HepG2 (cell line): ENCODE measurements at regions not wholly inside any gene's neighbourhood (a gene's known extent, or its start where the extent isn't known, plus 50 kb on each side); places are given as distances from the start of the nearest gene placed in this dataset.
A peak's percentile ranks its signal among the peaks of the same experiment; 100 is the strongest.

Source experiments
- ERF ChIP-seq: IDR thresholded peaks from 2 replicates; pipeline ENCODE4 v1.6.1; 2018; ENCODE audit warnings: missing biosample characterization, missing genetic modification reagents
- SMC3 ChIP-seq: IDR thresholded peaks from 2 replicates; pipeline ENCODE4 v1.6.1; 2011; ENCODE audit warnings: low read length, improper control_type of control experiment
- ZNF276 ChIP-seq: sonication (generic); formaldehyde crosslinking; IDR thresholded peaks from 2 replicates; pipeline ENCODE4 v1.4.0; 2020; ENCODE audit warnings: mild to moderate bottlenecking, low read depth, missing genetic modification reagents
- ZNF687 ChIP-seq: sonication (generic); formaldehyde crosslinking; IDR thresholded peaks from 2 replicates; pipeline ENCODE4 v1.5.1; 2020; ENCODE audit warnings: mild to moderate bottlenecking, missing genetic modification reagents, moderate library complexity
- TF ChIP-seq, protein P1 (sequence below): sonication (generic); formaldehyde crosslinking; IDR thresholded peaks from 2 replicates; pipeline ENCODE4 v1.4.0; 2020; ENCODE audit warnings: missing genetic modification reagents, borderline replicate concordance
- TF ChIP-seq, protein P2 (sequence below): sonication (generic); formaldehyde crosslinking; IDR thresholded peaks from 2 replicates; pipeline ENCODE4 v1.4.0; 2020; ENCODE audit warnings: missing genetic modification reagents, borderline replicate concordance
- TF ChIP-seq, protein P3 (sequence below): sonication (generic); formaldehyde crosslinking; IDR thresholded peaks from 2 replicates; pipeline ENCODE4 v1.5.0; 2020; ENCODE audit warnings: mild to moderate bottlenecking, missing genetic modification reagents, borderline replicate concordance

- peak; percentile 47; the same call in 1 of the 2 replicates for TF ChIP-seq ERF
- TF ChIP-seq ZNF276 (CRISPR knock-in tag): no peak
- TF ChIP-seq, protein P1, sequence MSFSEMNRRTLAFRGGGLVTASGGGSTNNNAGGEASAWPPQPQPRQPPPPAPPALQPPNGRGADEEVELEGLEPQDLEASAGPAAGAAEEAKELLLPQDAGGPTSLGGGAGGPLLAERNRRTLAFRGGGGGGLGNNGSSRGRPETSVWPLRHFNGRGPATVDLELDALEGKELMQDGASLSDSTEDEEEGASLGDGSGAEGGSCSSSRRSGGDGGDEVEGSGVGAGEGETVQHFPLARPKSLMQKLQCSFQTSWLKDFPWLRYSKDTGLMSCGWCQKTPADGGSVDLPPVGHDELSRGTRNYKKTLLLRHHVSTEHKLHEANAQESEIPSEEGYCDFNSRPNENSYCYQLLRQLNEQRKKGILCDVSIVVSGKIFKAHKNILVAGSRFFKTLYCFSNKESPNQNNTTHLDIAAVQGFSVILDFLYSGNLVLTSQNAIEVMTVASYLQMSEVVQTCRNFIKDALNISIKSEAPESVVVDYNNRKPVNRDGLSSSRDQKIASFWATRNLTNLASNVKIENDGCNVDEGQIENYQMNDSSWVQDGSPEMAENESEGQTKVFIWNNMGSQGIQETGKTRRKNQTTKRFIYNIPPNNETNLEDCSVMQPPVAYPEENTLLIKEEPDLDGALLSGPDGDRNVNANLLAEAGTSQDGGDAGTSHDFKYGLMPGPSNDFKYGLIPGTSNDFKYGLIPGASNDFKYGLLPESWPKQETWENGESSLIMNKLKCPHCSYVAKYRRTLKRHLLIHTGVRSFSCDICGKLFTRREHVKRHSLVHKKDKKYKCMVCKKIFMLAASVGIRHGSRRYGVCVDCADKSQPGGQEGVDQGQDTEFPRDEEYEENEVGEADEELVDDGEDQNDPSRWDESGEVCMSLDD (CRISPR knock-in tag): no peak
- TF ChIP-seq, protein P2, sequence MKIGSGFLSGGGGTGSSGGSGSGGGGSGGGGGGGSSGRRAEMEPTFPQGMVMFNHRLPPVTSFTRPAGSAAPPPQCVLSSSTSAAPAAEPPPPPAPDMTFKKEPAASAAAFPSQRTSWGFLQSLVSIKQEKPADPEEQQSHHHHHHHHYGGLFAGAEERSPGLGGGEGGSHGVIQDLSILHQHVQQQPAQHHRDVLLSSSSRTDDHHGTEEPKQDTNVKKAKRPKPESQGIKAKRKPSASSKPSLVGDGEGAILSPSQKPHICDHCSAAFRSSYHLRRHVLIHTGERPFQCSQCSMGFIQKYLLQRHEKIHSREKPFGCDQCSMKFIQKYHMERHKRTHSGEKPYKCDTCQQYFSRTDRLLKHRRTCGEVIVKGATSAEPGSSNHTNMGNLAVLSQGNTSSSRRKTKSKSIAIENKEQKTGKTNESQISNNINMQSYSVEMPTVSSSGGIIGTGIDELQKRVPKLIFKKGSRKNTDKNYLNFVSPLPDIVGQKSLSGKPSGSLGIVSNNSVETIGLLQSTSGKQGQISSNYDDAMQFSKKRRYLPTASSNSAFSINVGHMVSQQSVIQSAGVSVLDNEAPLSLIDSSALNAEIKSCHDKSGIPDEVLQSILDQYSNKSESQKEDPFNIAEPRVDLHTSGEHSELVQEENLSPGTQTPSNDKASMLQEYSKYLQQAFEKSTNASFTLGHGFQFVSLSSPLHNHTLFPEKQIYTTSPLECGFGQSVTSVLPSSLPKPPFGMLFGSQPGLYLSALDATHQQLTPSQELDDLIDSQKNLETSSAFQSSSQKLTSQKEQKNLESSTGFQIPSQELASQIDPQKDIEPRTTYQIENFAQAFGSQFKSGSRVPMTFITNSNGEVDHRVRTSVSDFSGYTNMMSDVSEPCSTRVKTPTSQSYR (CRISPR knock-in tag): 0 out of 2 replicates have a peak, but pooled peaks have one; percentile 14
- TF ChIP-seq, protein P3, sequence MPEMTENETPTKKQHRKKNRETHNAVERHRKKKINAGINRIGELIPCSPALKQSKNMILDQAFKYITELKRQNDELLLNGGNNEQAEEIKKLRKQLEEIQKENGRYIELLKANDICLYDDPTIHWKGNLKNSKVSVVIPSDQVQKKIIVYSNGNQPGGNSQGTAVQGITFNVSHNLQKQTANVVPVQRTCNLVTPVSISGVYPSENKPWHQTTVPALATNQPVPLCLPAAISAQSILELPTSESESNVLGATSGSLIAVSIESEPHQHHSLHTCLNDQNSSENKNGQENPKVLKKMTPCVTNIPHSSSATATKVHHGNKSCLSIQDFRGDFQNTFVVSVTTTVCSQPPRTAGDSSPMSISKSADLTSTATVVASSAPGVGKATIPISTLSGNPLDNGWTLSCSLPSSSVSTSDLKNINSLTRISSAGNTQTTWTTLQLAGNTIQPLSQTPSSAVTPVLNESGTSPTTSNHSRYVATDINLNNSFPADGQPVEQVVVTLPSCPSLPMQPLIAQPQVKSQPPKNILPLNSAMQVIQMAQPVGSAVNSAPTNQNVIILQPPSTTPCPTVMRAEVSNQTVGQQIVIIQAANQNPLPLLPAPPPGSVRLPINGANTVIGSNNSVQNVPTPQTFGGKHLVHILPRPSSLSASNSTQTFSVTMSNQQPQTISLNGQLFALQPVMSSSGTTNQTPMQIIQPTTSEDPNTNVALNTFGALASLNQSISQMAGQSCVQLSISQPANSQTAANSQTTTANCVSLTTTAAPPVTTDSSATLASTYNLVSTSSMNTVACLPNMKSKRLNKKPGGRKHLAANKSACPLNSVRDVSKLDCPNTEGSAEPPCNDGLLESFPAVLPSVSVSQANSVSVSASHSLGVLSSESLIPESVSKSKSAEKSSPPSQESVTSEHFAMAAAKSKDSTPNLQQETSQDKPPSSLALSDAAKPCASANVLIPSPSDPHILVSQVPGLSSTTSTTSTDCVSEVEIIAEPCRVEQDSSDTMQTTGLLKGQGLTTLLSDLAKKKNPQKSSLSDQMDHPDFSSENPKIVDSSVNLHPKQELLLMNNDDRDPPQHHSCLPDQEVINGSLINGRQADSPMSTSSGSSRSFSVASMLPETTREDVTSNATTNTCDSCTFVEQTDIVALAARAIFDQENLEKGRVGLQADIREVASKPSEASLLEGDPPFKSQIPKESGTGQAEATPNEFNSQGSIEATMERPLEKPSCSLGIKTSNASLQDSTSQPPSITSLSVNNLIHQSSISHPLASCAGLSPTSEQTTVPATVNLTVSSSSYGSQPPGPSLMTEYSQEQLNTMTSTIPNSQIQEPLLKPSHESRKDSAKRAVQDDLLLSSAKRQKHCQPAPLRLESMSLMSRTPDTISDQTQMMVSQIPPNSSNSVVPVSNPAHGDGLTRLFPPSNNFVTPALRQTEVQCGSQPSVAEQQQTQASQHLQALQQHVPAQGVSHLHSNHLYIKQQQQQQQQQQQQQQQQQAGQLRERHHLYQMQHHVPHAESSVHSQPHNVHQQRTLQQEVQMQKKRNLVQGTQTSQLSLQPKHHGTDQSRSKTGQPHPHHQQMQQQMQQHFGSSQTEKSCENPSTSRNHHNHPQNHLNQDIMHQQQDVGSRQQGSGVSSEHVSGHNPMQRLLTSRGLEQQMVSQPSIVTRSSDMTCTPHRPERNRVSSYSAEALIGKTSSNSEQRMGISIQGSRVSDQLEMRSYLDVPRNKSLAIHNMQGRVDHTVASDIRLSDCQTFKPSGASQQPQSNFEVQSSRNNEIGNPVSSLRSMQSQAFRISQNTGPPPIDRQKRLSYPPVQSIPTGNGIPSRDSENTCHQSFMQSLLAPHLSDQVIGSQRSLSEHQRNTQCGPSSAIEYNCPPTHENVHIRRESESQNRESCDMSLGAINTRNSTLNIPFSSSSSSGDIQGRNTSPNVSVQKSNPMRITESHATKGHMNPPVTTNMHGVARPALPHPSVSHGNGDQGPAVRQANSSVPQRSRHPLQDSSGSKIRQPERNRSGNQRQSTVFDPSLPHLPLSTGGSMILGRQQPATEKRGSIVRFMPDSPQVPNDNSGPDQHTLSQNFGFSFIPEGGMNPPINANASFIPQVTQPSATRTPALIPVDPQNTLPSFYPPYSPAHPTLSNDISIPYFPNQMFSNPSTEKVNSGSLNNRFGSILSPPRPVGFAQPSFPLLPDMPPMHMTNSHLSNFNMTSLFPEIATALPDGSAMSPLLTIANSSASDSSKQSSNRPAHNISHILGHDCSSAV: no peak
- no peak for TF ChIP-seq ZNF687 (CRISPR knock-in tag)
- peak; percentile 53 for TF ChIP-seq SMC3
Measured at GRCh38 chr3:187968883-187969580, 184.9 kb upstream of the LPP start (continued).
